IMR-90 (cell line): ENCODE measurements at regions not wholly inside any gene's neighbourhood (a gene's known extent, or its start where the extent isn't known, plus 50 kb on each side); places are given as distances from the start of the nearest gene placed in this dataset.

ENCODE experiments used
- ATAC-seq: fragments of 200-7000 bp; cut with Tn5 transposase; 2 replicates; pipeline ENCODE4 v1.9.1; 2020; ENCODE audit warnings: low read depth, mild to moderate bottlenecking, moderate library complexity
- BruUV-seq: library from RNA; stranded (reverse); fragments of 400-500 nt; replicated peaks from 2 replicates; lab custom pipeline; 2021; lab: Mats Ljungman, UMichigan
- CTCF ChIA-PET: fragments of 300-600 bp; formaldehyde crosslinking; extraction: SDS; loops from one replicate; lab custom pipeline; 2021; ENCODE audit warnings: antibody characterized with exemption; lab: Yijun Ruan, JAX
- POLR2A ChIA-PET: fragments of 300-600 bp; sonication (Branson Sonifier 250); formaldehyde crosslinking; loops from one replicate; lab custom pipeline; 2022; ENCODE audit warnings: antibody characterized with exemption; ENCODE audit not compliant: unreplicated experiment; lab: Charles Lee
- DNase-seq: peaks from one replicate; pipeline ENCODE4 v3.0.0; 2013
- H2AFZ ChIP-seq: replicated peaks from 2 replicates; pipeline ENCODE3; 2013; ENCODE audit warnings: low read length, mild to moderate bottlenecking; ENCODE audit not compliant: poor library complexity
- H2AK5ac ChIP-seq: 2 replicates; pipeline ENCODE4 v1.6.1; 2013; ENCODE audit warnings: low read depth, low read length, inconsistent platforms
- H2AK9ac ChIP-seq: replicated peaks from 2 replicates; pipeline ENCODE3; 2013; ENCODE audit warnings: mild to moderate bottlenecking, low read depth, low read length, moderate library complexity; ENCODE audit not compliant: poor library complexity
- H2BK120ac ChIP-seq: 2 replicates; pipeline ENCODE4 v1.6.1; 2013; ENCODE audit warnings: low read depth, low read length, inconsistent platforms
- H2BK15ac ChIP-seq: 3 replicates; pipeline ENCODE4 v1.6.1; 2013; ENCODE audit warnings: low read depth, low read length, inconsistent platforms
- H2BK20ac ChIP-seq: 2 replicates; pipeline ENCODE4 v1.6.1; 2013; ENCODE audit warnings: low read depth, mild to moderate bottlenecking, inconsistent platforms, low read length, moderate library complexity
- H2BK5ac ChIP-seq: 2 replicates; pipeline ENCODE4 v1.6.1; 2013; ENCODE audit warnings: mild to moderate bottlenecking, low read depth, low read length, inconsistent platforms; ENCODE audit not compliant: poor library complexity, severe bottlenecking
- H3K14ac ChIP-seq: replicated peaks from 2 replicates; pipeline ENCODE4 v1.6.1; 2013; ENCODE audit warnings: low read depth, low read length, inconsistent platforms
- H3K18ac ChIP-seq: 2 replicates; pipeline ENCODE4 v1.6.1; 2013; ENCODE audit warnings: low read depth, low read length, control low read depth
- H3K23ac ChIP-seq: 2 replicates; pipeline ENCODE4 v1.6.1; 2013; ENCODE audit warnings: low read depth, low read length, inconsistent platforms
- H3K27ac ChIP-seq: 2 replicates; pipeline ENCODE4 v1.5.1; 2013; ENCODE audit warnings: mild to moderate bottlenecking, control low read depth, low read length; ENCODE audit not compliant: insufficient read depth
- H3K27me3 ChIP-seq: 2 replicates; pipeline ENCODE4 v1.6.1; 2013; ENCODE audit warnings: low read length; ENCODE audit not compliant: control insufficient read depth, insufficient read depth
- H3K36me3 ChIP-seq: 2 replicates; pipeline ENCODE4 v1.6.1; 2013; ENCODE audit warnings: low read length, mixed read lengths; ENCODE audit not compliant: control insufficient read depth, insufficient read depth
- H3K4ac ChIP-seq: 2 replicates; pipeline ENCODE4 v1.6.1; 2013; ENCODE audit warnings: low read depth, low read length, inconsistent platforms
- H3K4me1 ChIP-seq: 2 replicates; pipeline ENCODE4 v1.6.1; 2013; ENCODE audit warnings: low read length, mixed read lengths; ENCODE audit not compliant: control insufficient read depth, insufficient read depth
- H3K4me2 ChIP-seq: 2 replicates; pipeline ENCODE4 v1.6.1; 2013; ENCODE audit warnings: low read depth, mild to moderate bottlenecking, control low read depth, low read length, moderate library complexity
- H3K4me3 ChIP-seq: 2 replicates; pipeline ENCODE4 v1.5.1; 2013; ENCODE audit warnings: low read depth, mild to moderate bottlenecking, control low read depth, low read length, moderate library complexity; ENCODE audit not compliant: insufficient read depth
- H3K56ac ChIP-seq: 2 replicates; pipeline ENCODE4 v1.6.1; 2013; ENCODE audit warnings: low read length, inconsistent platforms; ENCODE audit not compliant: insufficient read depth; ENCODE audit errors: extremely low read depth
- H3K79me1 ChIP-seq, 2 experiments: 2 replicates each; pipeline ENCODE4 v1.6.1; 2013; ENCODE audit warnings: low read length in 2 of 2, inconsistent platforms in 1 of 2, low read depth in 1 of 2
- H3K9ac ChIP-seq: 2 replicates; pipeline ENCODE4 v1.6.1; 2013; ENCODE audit warnings: low read depth, low read length, control low read depth
- H3K9me1 ChIP-seq: 2 replicates; pipeline ENCODE4 v1.6.1; 2013; ENCODE audit warnings: low read length, inconsistent platforms; ENCODE audit not compliant: insufficient read depth
- H3K9me3 ChIP-seq: 2 replicates; pipeline ENCODE4 v1.6.1; 2013; ENCODE audit warnings: low read length; ENCODE audit not compliant: control insufficient read depth, insufficient read depth
- H4K20me1 ChIP-seq: 2 replicates; pipeline ENCODE4 v1.6.1; 2013; ENCODE audit warnings: low read length, inconsistent platforms; ENCODE audit not compliant: insufficient read depth
- H4K5ac ChIP-seq: 2 replicates; pipeline ENCODE4 v1.6.1; 2013; ENCODE audit warnings: mild to moderate bottlenecking, low read depth, low read length, control low read depth
- H4K8ac ChIP-seq, 2 experiments: 2 replicates each; pipeline ENCODE4 v1.6.1; 2013; ENCODE audit warnings: low read depth in 2 of 2, low read length in 2 of 2, control low read depth in 1 of 2, inconsistent platforms in 1 of 2
- H4K91ac ChIP-seq: 2 replicates; pipeline ENCODE4 v1.6.1; 2013; ENCODE audit warnings: low read depth, low read length, inconsistent platforms; ENCODE audit not compliant: insufficient read depth
- BHLHE40 ChIP-seq: fragments of 150-350 bp; IDR thresholded peaks from 2 replicates; pipeline ENCODE4 v1.6.1; 2016; ENCODE audit warnings: mild to moderate bottlenecking, low read depth, low read length
- CEBPB ChIP-seq: IDR thresholded peaks from 2 replicates; pipeline ENCODE4 v1.6.1; 2012; ENCODE audit warnings: low read depth, low read length, improper control_type of control experiment
- CHD1 ChIP-seq: IDR thresholded peaks from 2 replicates; pipeline ENCODE4 v1.6.1; 2012; ENCODE audit warnings: low read depth, low read length, improper control_type of control experiment
- FOS ChIP-seq: fragments of 150-350 bp; IDR thresholded peaks from 2 replicates; pipeline ENCODE4 v1.6.1; 2016; ENCODE audit warnings: low read depth, low read length
- MAFK ChIP-seq: IDR thresholded peaks from 2 replicates; pipeline ENCODE4 v1.6.1; 2012; ENCODE audit warnings: low read depth, low read length, improper control_type of control experiment
- MAZ ChIP-seq: IDR thresholded peaks from 2 replicates; pipeline ENCODE4 v1.6.1; 2012; ENCODE audit warnings: low read depth, mild to moderate bottlenecking, low read length, improper control_type of control experiment, moderate library complexity, borderline replicate concordance
- MXI1 ChIP-seq: IDR thresholded peaks from 2 replicates; pipeline ENCODE4 v1.6.1; 2012; ENCODE audit warnings: low read depth, mild to moderate bottlenecking, low read length, moderate library complexity, borderline replicate concordance
- NFE2L2 ChIP-seq: fragments of 150-350 bp; IDR thresholded peaks from 2 replicates; pipeline ENCODE4 v1.6.1; 2016; ENCODE audit warnings: low read depth, mild to moderate bottlenecking, low read length
- POLR2A ChIP-seq: IDR thresholded peaks from 2 replicates; pipeline ENCODE4 v1.6.1; 2012; ENCODE audit warnings: mild to moderate bottlenecking, low read depth, low read length
- RAD21 ChIP-seq: IDR thresholded peaks from 2 replicates; pipeline ENCODE4 v1.6.1; 2012; ENCODE audit warnings: low read length, improper control_type of control experiment
- RCOR1 ChIP-seq: IDR thresholded peaks from 2 replicates; pipeline ENCODE4 v1.6.1; 2012; ENCODE audit warnings: mild to moderate bottlenecking, low read length, improper control_type of control experiment; ENCODE audit not compliant: insufficient replicate concordance
- RFX5 ChIP-seq: IDR thresholded peaks from 2 replicates; pipeline ENCODE4 v1.8.0; 2012; ENCODE audit warnings: low read depth, mild to moderate bottlenecking, low read length, moderate library complexity
- SMC3 ChIP-seq: fragments of 150-350 bp; IDR thresholded peaks from 2 replicates; pipeline ENCODE4 v1.6.1; 2016; ENCODE audit warnings: low read depth, mild to moderate bottlenecking, antibody characterized with exemption, low read length, moderate library complexity
- WGBS, 2 experiments: methylation state at CpG; one replicate each; pipeline versions ENCODE4 v1.1.5 to v1.1.7; 2013; ENCODE audit warnings: missing lambda C conversion rate in 2 of 2; ENCODE audit not compliant: insufficient read length in 1 of 2; ENCODE audit errors: extremely low coverage in 2 of 2; 5-methylcytosine and 5-hydroxymethylcytosine counted together
- dilution Hi-C: fragments of 300-500 bp; cut with HindIII; formaldehyde crosslinking; loops from one replicate; pipeline ENCODE4 v1.14.3; 2018; ENCODE audit warnings: low sequenced_read_pairs; ENCODE audit not compliant: unreplicated experiment
- in situ Hi-C: fragments of 300-500 bp; cut with MboI; formaldehyde crosslinking; loops from 3 replicates; pipeline ENCODE4 v1.14.3; 2019; ENCODE audit warnings: low sequenced_read_pairs, inconsistent platforms, mixed read lengths
- intact Hi-C: fragments of 100-400 bp; cut with micrococcal nuclease; formaldehyde crosslinking; loops from 2 replicates; pipeline ENCODE4 v1.10.0; 2022
- TF ChIP-seq, protein P1 (sequence below): conservative IDR thresholded peaks from 2 replicates; pipeline ENCODE4 v1.5.1; 2012; ENCODE audit warnings: mild to moderate bottlenecking, low read depth, low read length, improper control_type of control experiment
- TF ChIP-seq, protein P2 (sequence below): fragments of 150-350 bp; IDR thresholded peaks from 2 replicates; pipeline ENCODE4 v1.6.1; 2017; ENCODE audit warnings: mild to moderate bottlenecking, antibody characterized with exemption, low read length, low read depth
- TF ChIP-seq, protein P3 (sequence below): fragments of 150-350 bp; IDR thresholded peaks from 2 replicates; pipeline ENCODE4 v1.6.1; 2016; ENCODE audit warnings: low read depth, mild to moderate bottlenecking, low read length, moderate library complexity, borderline replicate concordance

DNA sequence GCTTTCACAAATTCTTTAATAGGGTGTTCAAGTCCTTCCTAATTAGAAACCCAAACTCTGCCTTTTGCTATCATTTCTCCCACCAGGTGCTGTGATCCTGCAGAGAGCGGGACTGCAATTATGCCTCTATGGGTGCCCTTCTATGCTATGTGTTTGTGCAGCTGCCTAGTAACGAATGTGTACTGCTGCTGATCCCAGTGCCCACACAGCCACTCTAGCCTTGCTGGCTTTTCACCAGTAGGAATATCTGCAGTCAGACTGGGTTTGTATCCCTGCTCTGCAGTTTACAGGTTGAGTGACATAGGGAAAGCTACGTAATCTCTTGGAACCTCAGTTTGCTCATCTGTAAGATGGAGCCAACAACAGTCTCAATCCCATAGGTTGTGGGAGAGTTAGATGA lies 179.6 kb upstream of the IRX3 start:
- H3K9me1 ChIP-seq: no peaks in the 10 kb centered on the region
- no peaks in the 10 kb centered on the region for H3K36me3 ChIP-seq
- H3K9ac ChIP-seq: no peak overlapping the region
- BruUV-seq: no TSS peak
- in situ Hi-C loops (no loop called here), intact Hi-C loops (no loop called here), dilution Hi-C loops (no loop called here)
- H2AK5ac ChIP-seq: no peak overlapping the region
- H3K4me2 ChIP-seq: no peak overlapping the region
- H2BK5ac ChIP-seq: no peak overlapping the region
- no peak overlapping the region for H3K4me3 ChIP-seq
- H4K20me1 ChIP-seq: no peaks in the 10 kb centered on the region
- H4K8ac ChIP-seq: no peak overlapping the region
- H3K23ac ChIP-seq: no peak overlapping the region
- ChIA-PET POLR2A (no interaction called here), CTCF (no interaction called here)
- no peaks in the 10 kb centered on the region for H3K27me3 ChIP-seq
- H2AFZ ChIP-seq: no peak overlapping the region
- H3K79me1 ChIP-seq: no peaks in the 10 kb centered on the region
- H3K18ac ChIP-seq: no peak overlapping the region
- ATAC-seq (no peak), DNase-seq (no peak)
- H2BK20ac ChIP-seq: no peak overlapping the region
- no peak overlapping the region for H3K27ac ChIP-seq
- H3K56ac ChIP-seq: no peak overlapping the region
- no peaks in the 10 kb centered on the region for H3K4me1 ChIP-seq
- no peak overlapping the region for H2BK15ac ChIP-seq
- no peak overlapping the region for H4K91ac ChIP-seq
- no CpG with 5 or more reads among the region's 3 CpGs for WGBS, 2 experiments
- no peak overlapping the region for H3K14ac ChIP-seq
- H2BK120ac ChIP-seq: no peak overlapping the region
- H3K4ac ChIP-seq: no peak overlapping the region
- no peak overlapping the region for H4K5ac ChIP-seq
- no peak for TF ChIP-seq BHLHE40
- TF ChIP-seq, protein P1, sequence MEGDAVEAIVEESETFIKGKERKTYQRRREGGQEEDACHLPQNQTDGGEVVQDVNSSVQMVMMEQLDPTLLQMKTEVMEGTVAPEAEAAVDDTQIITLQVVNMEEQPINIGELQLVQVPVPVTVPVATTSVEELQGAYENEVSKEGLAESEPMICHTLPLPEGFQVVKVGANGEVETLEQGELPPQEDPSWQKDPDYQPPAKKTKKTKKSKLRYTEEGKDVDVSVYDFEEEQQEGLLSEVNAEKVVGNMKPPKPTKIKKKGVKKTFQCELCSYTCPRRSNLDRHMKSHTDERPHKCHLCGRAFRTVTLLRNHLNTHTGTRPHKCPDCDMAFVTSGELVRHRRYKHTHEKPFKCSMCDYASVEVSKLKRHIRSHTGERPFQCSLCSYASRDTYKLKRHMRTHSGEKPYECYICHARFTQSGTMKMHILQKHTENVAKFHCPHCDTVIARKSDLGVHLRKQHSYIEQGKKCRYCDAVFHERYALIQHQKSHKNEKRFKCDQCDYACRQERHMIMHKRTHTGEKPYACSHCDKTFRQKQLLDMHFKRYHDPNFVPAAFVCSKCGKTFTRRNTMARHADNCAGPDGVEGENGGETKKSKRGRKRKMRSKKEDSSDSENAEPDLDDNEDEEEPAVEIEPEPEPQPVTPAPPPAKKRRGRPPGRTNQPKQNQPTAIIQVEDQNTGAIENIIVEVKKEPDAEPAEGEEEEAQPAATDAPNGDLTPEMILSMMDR: no peak
- TF ChIP-seq FOS: no peak
- TF ChIP-seq MAFK: no peak
- TF ChIP-seq MAZ: no peak
- no peak for TF ChIP-seq RFX5
- TF ChIP-seq, protein P2, sequence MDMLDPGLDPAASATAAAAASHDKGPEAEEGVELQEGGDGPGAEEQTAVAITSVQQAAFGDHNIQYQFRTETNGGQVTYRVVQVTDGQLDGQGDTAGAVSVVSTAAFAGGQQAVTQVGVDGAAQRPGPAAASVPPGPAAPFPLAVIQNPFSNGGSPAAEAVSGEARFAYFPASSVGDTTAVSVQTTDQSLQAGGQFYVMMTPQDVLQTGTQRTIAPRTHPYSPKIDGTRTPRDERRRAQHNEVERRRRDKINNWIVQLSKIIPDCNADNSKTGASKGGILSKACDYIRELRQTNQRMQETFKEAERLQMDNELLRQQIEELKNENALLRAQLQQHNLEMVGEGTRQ: no peak
- TF ChIP-seq SMC3: no peak
- TF ChIP-seq CEBPB: no peak
- no peak for TF ChIP-seq RAD21
- TF ChIP-seq MXI1: no peak
- TF ChIP-seq CHD1: no peak
- no peak for TF ChIP-seq RCOR1
- no peak for TF ChIP-seq NFE2L2
- no peak for TF ChIP-seq POLR2A
- TF ChIP-seq, protein P3, sequence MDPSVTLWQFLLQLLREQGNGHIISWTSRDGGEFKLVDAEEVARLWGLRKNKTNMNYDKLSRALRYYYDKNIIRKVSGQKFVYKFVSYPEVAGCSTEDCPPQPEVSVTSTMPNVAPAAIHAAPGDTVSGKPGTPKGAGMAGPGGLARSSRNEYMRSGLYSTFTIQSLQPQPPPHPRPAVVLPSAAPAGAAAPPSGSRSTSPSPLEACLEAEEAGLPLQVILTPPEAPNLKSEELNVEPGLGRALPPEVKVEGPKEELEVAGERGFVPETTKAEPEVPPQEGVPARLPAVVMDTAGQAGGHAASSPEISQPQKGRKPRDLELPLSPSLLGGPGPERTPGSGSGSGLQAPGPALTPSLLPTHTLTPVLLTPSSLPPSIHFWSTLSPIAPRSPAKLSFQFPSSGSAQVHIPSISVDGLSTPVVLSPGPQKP: no peak
- no peak overlapping the region for H2AK9ac ChIP-seq
- no peaks in the 10 kb centered on the region for H3K9me3 ChIP-seq
